ENCODE measurements at regions not wholly inside any gene's neighbourhood (a gene's known extent, or its start where the extent isn't known, plus 50 kb on each side); places are given as distances from the start of the nearest gene placed in this dataset.

GRCh38 chr21:27719226-27719625 lies 752.3 kb upstream of the ADAMTS5 start:
- no peak for FAIRE-seq
- no peaks in the 10 kb centered on the region for H3K27me3 ChIP-seq (ENCODE audit: control insufficient read depth, insufficient read depth, low read length)
- no peak overlapping the region for H3K4me3 ChIP-seq (ENCODE audit: low read depth, low read length)
- TF ChIP-seq CTCF (IDR thresholded peaks at IDR 0.05; ENCODE audit: insufficient read depth, low read length, severe bottlenecking), result no peak
- DNase-seq (ENCODE audit: low read depth), result no peak
- no peaks in the 10 kb centered on the region for H3K36me3 ChIP-seq (ENCODE audit: control insufficient read depth, insufficient read depth, low read length)

- no peak for DNase-seq (ENCODE audit: low read depth)
- TF ChIP-seq CTCF (IDR thresholded peaks at IDR 0.05; ENCODE audit: insufficient read depth, low read length, severe bottlenecking), result no peak
- FAIRE-seq, result peak; percentile 28
- no peaks in the 10 kb centered on the region for H3K36me3 ChIP-seq (ENCODE audit: control insufficient read depth, insufficient read depth, low read length)
- H3K4me3 ChIP-seq (ENCODE audit: low read depth, low read length), result no peak overlapping the region
- H3K27me3 ChIP-seq (ENCODE audit: control insufficient read depth, insufficient read depth, low read length), result no peaks in the 10 kb centered on the region
Observed at GRCh38 chr21:27715131-27715530, 748.2 kb upstream of the ADAMTS5 start.

GRCh38 chr21:27713154-27714109 lies 746.5 kb upstream of the ADAMTS5 start:
- Histone ChIP-seq H3K27me3 (ENCODE audit: control insufficient read depth, insufficient read depth, low read length) (no peaks in the 10 kb centered on the region), H3K36me3 (ENCODE audit: control insufficient read depth, insufficient read depth, low read length) (no peaks in the 10 kb centered on the region), H3K4me3 (ENCODE audit: low read depth, low read length) (no peak overlapping the region)
- no peak for TF ChIP-seq CTCF (IDR thresholded peaks at IDR 0.05; ENCODE audit: insufficient read depth, low read length, severe bottlenecking)
- peak; percentile 29 for DNase-seq (ENCODE audit: low read depth)
- peak; percentile 47 for FAIRE-seq

GRCh38 chr21:27704567-27705166 lies 737.8 kb upstream of the ADAMTS5 start:
- no peak for FAIRE-seq
- H3K36me3 ChIP-seq (ENCODE audit: control insufficient read depth, insufficient read depth, low read length), result no peaks in the 10 kb centered on the region
- H3K4me3 ChIP-seq (ENCODE audit: low read depth, low read length), result no peak overlapping the region
- no peak for DNase-seq (ENCODE audit: low read depth)
- TF ChIP-seq CTCF (IDR thresholded peaks at IDR 0.05; ENCODE audit: insufficient read depth, low read length, severe bottlenecking), result no peak
- H3K27me3 ChIP-seq (ENCODE audit: control insufficient read depth, insufficient read depth, low read length), result no peaks in the 10 kb centered on the region

- no peak for TF ChIP-seq CTCF (IDR thresholded peaks at IDR 0.05; ENCODE audit: insufficient read depth, low read length, severe bottlenecking)
- Histone ChIP-seq H3K27me3 (ENCODE audit: control insufficient read depth, insufficient read depth, low read length) (no peaks in the 10 kb centered on the region), H3K36me3 (ENCODE audit: control insufficient read depth, insufficient read depth, low read length) (no peaks in the 10 kb centered on the region), H3K4me3 (ENCODE audit: low read depth, low read length) (no peak overlapping the region)
- DNase-seq (ENCODE audit: low read depth) (no peak), FAIRE-seq (no peak)
Observed at GRCh38 chr21:27703791-27704190, 736.9 kb upstream of the ADAMTS5 start.
